ENCODE measurements at regions not wholly inside any gene's neighbourhood (a gene's known extent, or its start where the extent isn't known, plus 50 kb on each side); places are given as distances from the start of the nearest gene placed in this dataset.

GRCh38 chr13:19266979-19267378, 85.4 kb upstream of the TUBA3C start:
- RAD21 ChIA-PET (ENCODE audit: unreplicated experiment): no interaction called here
- SMC1A ChIA-PET (ENCODE audit: uncharacterized antibody, unreplicated experiment): no interaction called here
- CTCF ChIA-PET: interaction anchor here (1.0 kb wide), 1 partner anchor 321 kb away, joined by 3 read pairs; no protein-coding TSS in a partner anchor

DNA sequence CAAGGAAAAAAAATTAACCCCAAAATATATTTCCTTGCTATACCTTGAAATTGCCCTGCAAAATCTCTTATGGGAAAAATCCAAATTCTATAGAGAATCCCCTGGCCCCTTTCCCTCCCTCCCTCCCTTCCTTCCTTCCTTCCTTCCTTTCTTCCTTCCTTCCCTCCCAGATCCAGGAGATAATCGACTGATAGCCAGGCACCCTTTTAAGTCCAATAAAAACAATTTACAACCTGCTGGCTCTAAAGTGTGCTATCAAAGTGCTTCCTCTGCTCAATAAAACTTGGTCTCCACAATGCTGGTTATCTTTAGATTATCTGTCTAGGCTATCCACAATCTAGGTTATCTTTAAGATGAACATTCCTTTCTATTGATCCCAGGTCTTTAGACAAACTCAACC, 83.1 kb upstream of the TUBA3C start:
- POLR2A ChIA-PET: no interaction called here
- H4K20me1 ChIP-seq (ENCODE audit: control insufficient read depth, insufficient read depth): no peaks in the 10 kb centered on the region
- H3K27me3 ChIP-seq (replicated peaks in 1 of 2; ENCODE audit: control insufficient read depth in 2 of 2, insufficient read depth in 2 of 2, low read length in 1 of 2): no peaks in the 10 kb centered on the region
- no peak overlapping the region for H2AFZ ChIP-seq (ENCODE audit: control insufficient read depth, low read depth, low read length)
- H3K4me2 ChIP-seq (ENCODE audit: control insufficient read depth, insufficient read depth): no peak overlapping the region
- TF ChIP-seq FOXM1 (IDR thresholded peaks at IDR 0.05; ENCODE audit: low read depth, low read length) (no peak), NFIC (IDR thresholded peaks at IDR 0.05; ENCODE audit: low read depth, low read length) (no peak), TBL1XR1 (IDR thresholded peaks at IDR 0.05; ENCODE audit: low read depth, low read length) (no peak), SMC3 (IDR thresholded peaks at IDR 0.05; ENCODE audit: borderline replicate concordance, low read length) (no peak), STAT3 (IDR thresholded peaks at IDR 0.05; ENCODE audit: low read depth, low read length) (no peak)
- no TSS peak for BruUV-seq (replicated peaks)
- WGBS (ENCODE audit: insufficient coverage, insufficient replicate concordance, low lambda C conversion rate, missing lambda C conversion rate): 0% methylated on average over 1 of the region's 1 CpG
- no peak for ATAC-seq
- DNase-seq (ENCODE audit: low read depth, low spot score): no peak
- FAIRE-seq: no peak
- no peaks in the 10 kb centered on the region for H3K4me1 ChIP-seq (ENCODE audit: control insufficient read depth, insufficient read depth, low read length)
- no peak overlapping the region for H3K27ac ChIP-seq (ENCODE audit: control insufficient read depth, insufficient read depth)
- RAD21 ChIA-PET (ENCODE audit: unreplicated experiment): no interaction called here
- intact Hi-C loops (cut with micrococcal nuclease; ENCODE audit: unreplicated experiment) (no loop called here), in situ Hi-C loops (cut with MboI) (no loop called here)
- CTCF ChIA-PET: no interaction called here
- H3K79me2 ChIP-seq (ENCODE audit: control insufficient read depth, insufficient read depth, low read length): no peaks in the 10 kb centered on the region
- H3K9me3 ChIP-seq (replicated peaks; ENCODE audit: control insufficient read depth, insufficient read depth, low read length): no peaks in the 10 kb centered on the region; the same call in 2 of the 3 replicates
- H3K9ac ChIP-seq (ENCODE audit: control insufficient read depth, insufficient read depth, low read length): no peak overlapping the region
- H3K36me3 ChIP-seq (ENCODE audit: control insufficient read depth in 2 of 2, insufficient read depth in 2 of 2, low read length in 1 of 2): no peaks in the 10 kb centered on the region
- SMC1A ChIA-PET (ENCODE audit: uncharacterized antibody, unreplicated experiment): no interaction called here
- H3K4me3 ChIP-seq: no peak overlapping the region

More at GRCh38 chr13:19266979-19267378, 85.4 kb upstream of the TUBA3C start:
- POLR2A ChIA-PET: interaction anchor here (0.7 kb wide), 1 partner anchor 137 kb away, joined by 7 read pairs; no protein-coding TSS in a partner anchor
- Histone ChIP-seq H3K4me1 (ENCODE audit: control insufficient read depth, insufficient read depth, low read length) (no peaks in the 10 kb centered on the region), H3K36me3 (ENCODE audit: control insufficient read depth in 2 of 2, insufficient read depth in 2 of 2, low read length in 1 of 2) (no peaks in the 10 kb centered on the region), H3K27ac (ENCODE audit: control insufficient read depth, insufficient read depth) (no peak overlapping the region), H3K9ac (ENCODE audit: control insufficient read depth, insufficient read depth, low read length) (no peak overlapping the region), H4K20me1 (ENCODE audit: control insufficient read depth, insufficient read depth) (no peaks in the 10 kb centered on the region), H3K9me3 (replicated peaks; ENCODE audit: control insufficient read depth, insufficient read depth, low read length) (no peaks in the 10 kb centered on the region; the same call in 2 of the 3 replicates), H2AFZ (ENCODE audit: control insufficient read depth, low read depth, low read length) (no peak overlapping the region), H3K27me3 (replicated peaks in 1 of 2; ENCODE audit: control insufficient read depth in 2 of 2, insufficient read depth in 2 of 2, low read length in 1 of 2) (no peaks in the 10 kb centered on the region), H3K4me2 (ENCODE audit: control insufficient read depth, insufficient read depth) (no peak overlapping the region), H3K4me3 (no peak overlapping the region), H3K79me2 (ENCODE audit: control insufficient read depth, insufficient read depth, low read length) (no peaks in the 10 kb centered on the region)
- intact Hi-C loops (cut with micrococcal nuclease; ENCODE audit: unreplicated experiment): no loop called here
- no peak for ATAC-seq
- no peak for FAIRE-seq
- TF ChIP-seq PKNOX1 (IDR thresholded peaks at IDR 0.05): no peak
- TF ChIP-seq ETV6 (conservative IDR thresholded peaks at IDR 0.05 in 1 of 2, IDR thresholded peaks at IDR 0.05 in 1 of 2; ENCODE audit: borderline replicate concordance in 1 of 2, low read depth in 1 of 2): peak in 1 of 2 experiments; percentile 71; a peak in 1 of 4 replicates
- BruUV-seq (replicated peaks): no TSS peak
- no peak for DNase-seq (ENCODE audit: low read depth, low spot score)
- in situ Hi-C loops (cut with MboI): no loop called here
- WGBS (ENCODE audit: insufficient coverage, insufficient replicate concordance, low lambda C conversion rate, missing lambda C conversion rate): 17% methylated on average over 5 of the region's 5 CpGs

All from GM12878 (cell line).